HEK293 (cell line): ENCODE measurements at regions not wholly inside any gene's neighbourhood (a gene's known extent, or its start where the extent isn't known, plus 50 kb on each side); places are given as distances from the start of the nearest gene placed in this dataset.

Experiments used
- CTCF ChIA-PET: fragments of 350-600 bp; formaldehyde crosslinking; extraction: SDS; loops from one replicate; lab custom pipeline; 2021; ENCODE audit warnings: antibody characterized with exemption; lab: Yijun Ruan, JAX
- POLR2A ChIA-PET: fragments of 300-600 bp; formaldehyde crosslinking; extraction: SDS; loops from one replicate; lab custom pipeline; 2020; ENCODE audit warnings: antibody characterized with exemption, inconsistent platforms; lab: Yijun Ruan, JAX
- H3K27ac ChIP-seq: fragments of 200-500 bp; sonication (Bioruptor generic); 2 replicates; pipeline ENCODE4 v1.5.1; 2014; ENCODE audit warnings: low read depth, low read length, control low read depth, inconsistent platforms; ENCODE audit errors: extremely low read depth
- H3K36me3 ChIP-seq, 2 experiments: fragments of 200-500 bp in 1 of 2; sonication (Bioruptor generic) in 1 of 2; 1 replicate in 1 of 2; 2 replicates in 1 of 2; pipeline ENCODE4 v1.5.1; 2014 to 2017; ENCODE audit warnings: inconsistent platforms in 2 of 2, low read length in 2 of 2; ENCODE audit not compliant: control insufficient read depth in 2 of 2, insufficient read depth in 1 of 2
- H3K4me1 ChIP-seq: fragments of 200-500 bp; sonication (Bioruptor generic); 2 replicates; pipeline ENCODE4 v1.5.1; 2014; ENCODE audit warnings: mild to moderate bottlenecking, low read length, inconsistent platforms; ENCODE audit not compliant: control insufficient read depth, insufficient read depth
- H3K4me3 ChIP-seq: 2 replicates; pipeline ENCODE4 v1.5.1; 2011; ENCODE audit warnings: low read depth, mild to moderate bottlenecking, control low read depth, low read length, moderate library complexity
- H3K9me3 ChIP-seq: fragments of 200-500 bp; sonication (Bioruptor generic); 2 replicates; pipeline ENCODE4 v1.5.1; 2014; ENCODE audit warnings: low read depth, low read length, inconsistent platforms; ENCODE audit not compliant: control insufficient read depth, insufficient read depth
- AEBP2 ChIP-seq: fragments of 450-650 bp; formaldehyde crosslinking; IDR thresholded peaks from 2 replicates; pipeline ENCODE4 v1.5.1; 2016; ENCODE audit warnings: missing biosample characterization, missing genetic modification characterization, borderline replicate concordance
- GFI1B ChIP-seq: fragments of 450-650 bp; formaldehyde crosslinking; IDR thresholded peaks from 2 replicates; pipeline ENCODE4 v1.5.1; 2016; ENCODE audit warnings: missing biosample characterization, missing genetic modification characterization
- IKZF3 ChIP-seq: fragments of 450-650 bp; IDR thresholded peaks from 2 replicates; pipeline ENCODE4 v1.5.0; 2018; ENCODE audit warnings: missing biosample characterization, mild to moderate bottlenecking, missing genetic modification characterization, moderate library complexity
- KLF10 ChIP-seq: fragments of 450-650 bp; IDR thresholded peaks from 2 replicates; pipeline ENCODE4 v1.5.1; 2018; ENCODE audit warnings: missing biosample characterization, mild to moderate bottlenecking, missing genetic modification characterization
- KLF7 ChIP-seq: fragments of 450-650 bp; formaldehyde crosslinking; IDR thresholded peaks from 2 replicates; pipeline ENCODE4 v1.5.1; 2016; ENCODE audit warnings: missing biosample characterization, missing genetic modification characterization, borderline replicate concordance
- PATZ1 ChIP-seq: fragments of 450-650 bp; formaldehyde crosslinking; IDR thresholded peaks from 2 replicates; pipeline ENCODE4 v1.5.1; 2016; ENCODE audit warnings: missing biosample characterization, missing genetic modification characterization
- REST ChIP-seq: fragments of 450-650 bp; formaldehyde crosslinking; IDR thresholded peaks from 2 replicates; pipeline ENCODE4 v1.5.1; 2016; ENCODE audit warnings: missing biosample characterization, missing genetic modification characterization
- SP7 ChIP-seq: fragments of 450-650 bp; formaldehyde crosslinking; IDR thresholded peaks from 2 replicates; pipeline ENCODE4 v1.5.1; 2016; ENCODE audit warnings: missing biosample characterization, missing genetic modification characterization
- YY2 ChIP-seq: fragments of 450-650 bp; formaldehyde crosslinking; IDR thresholded peaks from 2 replicates; pipeline ENCODE4 v1.5.1; 2016; ENCODE audit warnings: missing biosample characterization, missing genetic modification characterization
- ZBTB21 ChIP-seq: fragments of 450-650 bp; formaldehyde crosslinking; IDR thresholded peaks from 2 replicates; pipeline ENCODE4 v1.5.1; 2017; ENCODE audit warnings: missing biosample characterization, missing genetic modification characterization
- ZBTB6 ChIP-seq: fragments of 450-650 bp; formaldehyde crosslinking; IDR thresholded peaks from 2 replicates; pipeline ENCODE4 v1.5.1; 2017; ENCODE audit warnings: missing biosample characterization, missing genetic modification characterization
- ZNF146 ChIP-seq: fragments of 450-650 bp; formaldehyde crosslinking; IDR thresholded peaks from 2 replicates; pipeline ENCODE4 v1.5.1; 2016; ENCODE audit warnings: missing biosample characterization, missing genetic modification characterization
- ZNF211 ChIP-seq: fragments of 450-650 bp; formaldehyde crosslinking; IDR thresholded peaks from 2 replicates; pipeline ENCODE4 v1.5.1; 2016; ENCODE audit warnings: low read depth, missing biosample characterization, missing genetic modification characterization
- ZNF248 ChIP-seq: fragments of 450-650 bp; formaldehyde crosslinking; IDR thresholded peaks from 2 replicates; pipeline ENCODE4 v1.5.1; 2017; ENCODE audit warnings: missing biosample characterization, missing genetic modification characterization
- ZNF341 ChIP-seq: fragments of 450-650 bp; formaldehyde crosslinking; IDR thresholded peaks from 2 replicates; pipeline ENCODE4; 2016; ENCODE audit warnings: low read depth, missing biosample characterization, missing genetic modification characterization
- ZNF398 ChIP-seq: fragments of 450-650 bp; formaldehyde crosslinking; IDR thresholded peaks from 2 replicates; pipeline ENCODE4 v1.5.1; 2017; ENCODE audit warnings: missing biosample characterization, missing genetic modification characterization
- ZNF488 ChIP-seq: fragments of 450-650 bp; formaldehyde crosslinking; IDR thresholded peaks from 2 replicates; pipeline ENCODE4 v1.5.1; 2016; ENCODE audit warnings: missing biosample characterization, missing genetic modification characterization
- ZNF501 ChIP-seq: fragments of 450-650 bp; formaldehyde crosslinking; IDR thresholded peaks from 2 replicates; pipeline ENCODE4 v1.5.1; 2016; ENCODE audit warnings: missing biosample characterization, missing genetic modification characterization
- ZNF521 ChIP-seq: fragments of 450-650 bp; formaldehyde crosslinking; IDR thresholded peaks from 2 replicates; pipeline ENCODE4 v1.5.1; 2017; ENCODE audit warnings: missing biosample characterization, mild to moderate bottlenecking, missing genetic modification characterization
- ZNF660 ChIP-seq: fragments of 450-650 bp; IDR thresholded peaks from 2 replicates; pipeline ENCODE4 v1.5.1; 2018; ENCODE audit warnings: missing biosample characterization, mild to moderate bottlenecking, missing genetic modification characterization
- ZNF701 ChIP-seq: fragments of 450-650 bp; formaldehyde crosslinking; IDR thresholded peaks from 2 replicates; pipeline ENCODE4 v1.5.1; 2016; ENCODE audit warnings: missing biosample characterization, missing genetic modification characterization
- ZNF707 ChIP-seq: fragments of 450-650 bp; formaldehyde crosslinking; IDR thresholded peaks from 2 replicates; pipeline ENCODE4 v1.5.1; 2016; ENCODE audit warnings: missing biosample characterization, missing genetic modification characterization
- ZNF776 ChIP-seq: fragments of 450-650 bp; formaldehyde crosslinking; IDR thresholded peaks from 2 replicates; pipeline ENCODE4 v1.5.0; 2017; ENCODE audit warnings: missing biosample characterization, missing genetic modification characterization, borderline replicate concordance
- ZNF837 ChIP-seq: fragments of 450-650 bp; formaldehyde crosslinking; IDR thresholded peaks from 2 replicates; pipeline ENCODE4 v1.5.1; 2016; ENCODE audit warnings: missing biosample characterization, missing genetic modification characterization
- ZSCAN4 ChIP-seq: fragments of 450-650 bp; formaldehyde crosslinking; IDR thresholded peaks from 2 replicates; pipeline ENCODE4 v1.5.1; 2017; ENCODE audit warnings: missing biosample characterization, missing genetic modification characterization

GRCh38 chr12:108076556-108076955 lies 52.5 kb upstream of the WSCD2 start:
- no peak overlapping the region for H3K4me3 ChIP-seq
- TF ChIP-seq ZNF146 (tag by site-specific recombination): no peak
- TF ChIP-seq ZNF211 (tag by site-specific recombination): no peak
- no peak for TF ChIP-seq ZBTB21 (tag by site-specific recombination)
- no peak for TF ChIP-seq ZNF701 (tag by site-specific recombination)
- no peak for TF ChIP-seq ZNF501
- no peak for TF ChIP-seq ZNF521 (tag by site-specific recombination)
- TF ChIP-seq IKZF3 (tag by site-specific recombination): no peak
- no peak for TF ChIP-seq ZNF248 (tag by site-specific recombination)
- no peak for TF ChIP-seq ZNF837 (tag by site-specific recombination)
- no peak for TF ChIP-seq GFI1B (tag by site-specific recombination)
- TF ChIP-seq KLF7: no peak
- TF ChIP-seq ZNF660 (tag by site-specific recombination): no peak
- TF ChIP-seq KLF10 (tag by site-specific recombination): no peak
- no peak for TF ChIP-seq YY2 (tag by site-specific recombination)
- TF ChIP-seq AEBP2 (tag by site-specific recombination): no peak
- TF ChIP-seq ZNF488 (tag by site-specific recombination): no peak
- H3K4me1 ChIP-seq: no peaks in the 10 kb centered on the region
- ChIA-PET CTCF (interaction anchor here (0.8 kb wide), 1 partner anchor 9 kb away, joined by 4 read pairs; no protein-coding TSS in a partner anchor), POLR2A (no interaction called here)
- no peak overlapping the region for H3K27ac ChIP-seq
- no peaks in the 10 kb centered on the region for H3K36me3 ChIP-seq
- H3K9me3 ChIP-seq: no peaks in the 10 kb centered on the region

GRCh38 chr12:108078428-108078827 lies 50.7 kb upstream of the WSCD2 start:
- H3K4me3 ChIP-seq: no peak overlapping the region
- ChIA-PET POLR2A (no interaction called here), CTCF (no interaction called here)
- H3K27ac ChIP-seq: no peak overlapping the region
- H3K36me3 ChIP-seq: no peaks in the 10 kb centered on the region
- H3K9me3 ChIP-seq: no peaks in the 10 kb centered on the region
- H3K4me1 ChIP-seq: no peaks in the 10 kb centered on the region
- TF ChIP-seq ZNF707 (tag by site-specific recombination) (no peak), PATZ1 (no peak), ZNF341 (no peak), SP7 (tag by site-specific recombination) (no peak), ZSCAN4 (tag by site-specific recombination) (no peak), ZBTB6 (tag by site-specific recombination) (no peak), ZNF248 (tag by site-specific recombination) (no peak), REST (tag by site-specific recombination) (no peak), ZNF776 (tag by site-specific recombination) (no peak), ZNF398 (tag by site-specific recombination) (no peak)
